GM21737 (cell line): ENCODE measurements at regions not wholly inside any gene's neighbourhood (a gene's known extent, or its start where the extent isn't known, plus 50 kb on each side); places are given as distances from the start of the nearest gene placed in this dataset.
"Not testable (repeated sequence)": the region's sequence is repeated elsewhere in the genome, so short reads cannot be mapped to it uniquely, and the experiment has no call there.

Experiments used
- ATAC-seq: cut with Tn5 transposase; IDR thresholded peaks from one replicate; pipeline ENCODE4 v1.9.1; 2021; ENCODE audit warnings: mild to moderate bottlenecking, moderate library complexity; ENCODE audit not compliant: unreplicated experiment

- ATAC-seq = no peak
Measured at GRCh38 chr21:35170818-35171217, 121.7 kb upstream of the RUNX1 start.

- no peak for ATAC-seq
Measured at GRCh38 chr21:35170244-35170643, 121.1 kb upstream of the RUNX1 start.

- ATAC-seq = no peak
Measured at GRCh38 chr21:35169574-35169973, 120.5 kb upstream of the RUNX1 start.

- ATAC-seq = no peak
Measured at GRCh38 chr21:35168735-35169134, 119.6 kb upstream of the RUNX1 start.

- ATAC-seq = no peak
Measured at GRCh38 chr21:35164971-35165483, 115.9 kb upstream of the RUNX1 start.

- ATAC-seq = no peak
Measured at GRCh38 chr21:35164380-35164779, 115.3 kb upstream of the RUNX1 start.

- no peak for ATAC-seq
Measured at GRCh38 chr21:35163411-35163810, 114.3 kb upstream of the RUNX1 start.

GRCh38 chr21:35162831-35163230 lies 113.7 kb upstream of the RUNX1 start:
- ATAC-seq = no peak

- no peak for ATAC-seq
Measured at GRCh38 chr21:35159881-35160280, 110.8 kb upstream of the RUNX1 start.

GRCh38 chr21:35157374-35157773 lies 108.3 kb upstream of the RUNX1 start:
- not testable (repeated sequence) for ATAC-seq

- no peak for ATAC-seq
Measured at GRCh38 chr21:35156293-35157278, 107.5 kb upstream of the RUNX1 start.

- ATAC-seq = no peak
Measured at GRCh38 chr21:35154788-35155187, 105.7 kb upstream of the RUNX1 start.

GRCh38 chr21:35153671-35154070 lies 104.6 kb upstream of the RUNX1 start:
- ATAC-seq = no peak

GRCh38 chr21:35150562-35151226 lies 101.6 kb upstream of the RUNX1 start:
- no peak for ATAC-seq

- ATAC-seq = no peak
Measured at GRCh38 chr21:35149698-35150097, 100.6 kb upstream of the RUNX1 start.

GRCh38 chr21:35147439-35147838 lies 98.3 kb upstream of the RUNX1 start:
- no peak for ATAC-seq

- no peak for ATAC-seq
Measured at GRCh38 chr21:35145626-35146233, 96.6 kb upstream of the RUNX1 start.

GRCh38 chr21:35144978-35145377 lies 95.9 kb upstream of the RUNX1 start:
- ATAC-seq = no peak

- no peak for ATAC-seq
Measured at GRCh38 chr21:35142036-35142815, 93.1 kb upstream of the RUNX1 start.

GRCh38 chr21:35139382-35139715 lies 90.2 kb upstream of the RUNX1 start:
- ATAC-seq = no peak
